DND-41 (cell line): ENCODE measurements at regions not wholly inside any gene's neighbourhood (a gene's known extent, or its start where the extent isn't known, plus 50 kb on each side); places are given as distances from the start of the nearest gene placed in this dataset.

Experiments used
- CTCF ChIP-seq: IDR thresholded peaks from 2 replicates; pipeline ENCODE4 v1.5.1; 2012; ENCODE audit warnings: borderline replicate concordance, low read length, moderate library complexity, mild to moderate bottlenecking; ENCODE audit not compliant: poor library complexity, severe bottlenecking; ENCODE audit errors: extremely low read depth
- EZH2 ChIP-seq: IDR thresholded peaks from 3 replicates; pipeline ENCODE4 v1.6.1; 2012; ENCODE audit warnings: borderline replicate concordance, low read depth, mild to moderate bottlenecking, moderate library complexity, low read length, inconsistent platforms; ENCODE audit not compliant: severe bottlenecking

- TF ChIP-seq CTCF: no peak
- TF ChIP-seq EZH2: no peak
Measured at GRCh38 chr3:174640932-174641331, 218.2 kb upstream of the NAALADL2 start.
